CD4-positive, alpha-beta T cell treated with Interleukin-15 for 4 hours (primary cell): ENCODE measurements at regions not wholly inside any gene's neighbourhood (a gene's known extent, or its start where the extent isn't known, plus 50 kb on each side); places are given as distances from the start of the nearest gene placed in this dataset.
"Not testable (repeated sequence)": the region's sequence is repeated elsewhere in the genome, so short reads cannot be mapped to it uniquely, and the experiment has no call there.

Experiments
- DNase-seq: peaks from one replicate; pipeline ENCODE4 v3.0.0-alpha.2; 2020; ENCODE audit warnings: low spot score

DNA sequence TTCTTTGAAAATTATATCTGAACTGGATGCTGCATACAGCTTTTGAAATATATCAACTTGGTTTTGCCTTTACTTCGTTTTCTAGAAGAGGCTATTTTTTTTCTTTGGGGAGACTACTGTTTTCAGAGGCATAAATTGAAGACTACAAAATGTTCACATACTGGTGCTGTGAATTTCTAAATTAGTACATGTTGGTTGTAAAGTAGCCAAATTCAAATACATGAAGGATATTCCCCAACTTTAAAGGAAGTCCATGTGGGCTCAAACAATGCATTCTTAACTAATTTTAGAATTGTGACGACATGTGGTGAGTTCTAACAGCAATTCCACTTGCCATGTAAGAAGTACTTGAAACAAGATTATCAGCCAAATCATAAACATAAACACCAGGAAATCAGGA, 295.7 kb downstream of the TUSC7 start:
- DNase-seq: no peak

GRCh38 chr3:117005911-117006522, 296.4 kb downstream of the TUSC7 start:
- DNase-seq: no peak

- no peak for DNase-seq
These were observed 300.7 kb downstream of the TUSC7 start for GRCh38 chr3:117010318-117010717.

DNA sequence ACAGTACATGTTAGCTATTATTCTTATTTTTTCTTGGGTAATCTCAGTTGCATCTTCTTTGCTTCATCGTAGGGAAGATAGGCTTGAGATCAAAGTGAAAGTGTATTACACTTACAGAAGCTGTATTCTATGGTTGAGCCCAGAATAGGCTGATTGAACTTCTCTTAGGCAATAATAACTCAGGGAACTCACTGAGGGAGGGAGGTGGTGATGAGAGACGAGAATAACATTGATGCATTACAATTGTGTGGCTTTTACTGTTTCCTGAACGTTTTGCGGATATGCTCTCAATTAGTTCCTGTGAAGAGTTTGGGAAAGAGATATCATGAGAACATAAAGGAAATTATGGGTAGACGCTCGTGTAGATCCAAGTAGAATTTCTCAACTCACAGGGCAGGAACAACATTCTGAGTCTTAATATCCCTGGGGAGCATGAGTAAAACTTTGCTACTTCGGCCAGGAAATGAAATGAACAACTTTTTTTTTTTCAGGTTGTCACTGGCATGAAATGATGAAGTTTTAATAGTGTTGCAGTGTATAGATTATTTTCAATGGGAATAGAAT, 302.2 kb downstream of the TUSC7 start:
- no peak for DNase-seq

- no peak for DNase-seq
These were observed 306.8 kb downstream of the TUSC7 start for GRCh38 chr3:117016378-117016777.

GRCh38 chr3:117017135-117017894, 307.7 kb downstream of the TUSC7 start:
- no peak for DNase-seq

- DNase-seq: no peak
These were observed 309.1 kb downstream of the TUSC7 start for GRCh38 chr3:117018655-117019054.

GRCh38 chr3:117019082-117019713, 309.6 kb downstream of the TUSC7 start:
- DNase-seq: peak; percentile 1

DNA sequence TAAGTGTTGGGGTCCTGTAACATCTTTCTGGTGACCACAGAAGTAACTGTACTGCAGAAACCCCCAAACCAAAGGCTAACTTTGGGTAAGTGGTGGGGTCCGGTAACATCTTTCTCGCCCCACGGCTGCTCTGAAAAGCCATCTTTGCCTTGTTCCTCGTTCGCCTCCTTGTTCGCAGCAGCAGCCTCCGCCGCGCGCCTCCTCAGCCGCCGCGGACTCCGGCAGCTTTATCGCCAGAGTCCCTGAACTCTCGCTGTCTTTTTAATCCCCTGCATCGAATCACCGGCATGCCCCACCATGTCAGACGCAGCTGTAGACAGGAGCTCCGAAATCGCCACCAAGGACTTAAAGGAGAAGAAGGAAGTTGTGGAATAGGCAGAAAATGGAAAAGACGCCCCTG, 316.8 kb downstream of the TUSC7 start:
- no peak for DNase-seq

DNA sequence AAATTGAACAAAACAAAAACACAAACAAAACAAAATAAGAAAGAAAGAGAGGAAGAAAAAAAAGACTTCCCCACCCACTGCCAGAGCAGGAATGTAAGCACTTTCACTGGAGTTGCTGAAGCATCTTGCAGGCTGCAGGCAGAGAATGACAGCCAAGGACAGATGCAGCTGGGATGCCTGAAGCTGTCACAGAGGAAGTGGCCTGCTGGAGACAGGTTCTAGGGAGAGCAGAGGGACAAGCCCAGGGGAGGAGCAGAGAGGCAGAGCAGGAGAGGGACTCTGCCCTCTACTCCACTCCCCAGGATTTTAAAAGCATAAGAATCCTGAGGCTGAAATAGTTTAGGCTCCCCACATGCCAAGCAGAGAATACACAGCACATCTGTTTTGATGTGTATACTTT, 326.2 kb downstream of the TUSC7 start:
- DNase-seq: no peak

GRCh38 chr3:117036259-117036799, 326.8 kb downstream of the TUSC7 start:
- peak; percentile 5 for DNase-seq

- no peak for DNase-seq
These were observed 335.6 kb downstream of the TUSC7 start for GRCh38 chr3:117045143-117045542.

DNA sequence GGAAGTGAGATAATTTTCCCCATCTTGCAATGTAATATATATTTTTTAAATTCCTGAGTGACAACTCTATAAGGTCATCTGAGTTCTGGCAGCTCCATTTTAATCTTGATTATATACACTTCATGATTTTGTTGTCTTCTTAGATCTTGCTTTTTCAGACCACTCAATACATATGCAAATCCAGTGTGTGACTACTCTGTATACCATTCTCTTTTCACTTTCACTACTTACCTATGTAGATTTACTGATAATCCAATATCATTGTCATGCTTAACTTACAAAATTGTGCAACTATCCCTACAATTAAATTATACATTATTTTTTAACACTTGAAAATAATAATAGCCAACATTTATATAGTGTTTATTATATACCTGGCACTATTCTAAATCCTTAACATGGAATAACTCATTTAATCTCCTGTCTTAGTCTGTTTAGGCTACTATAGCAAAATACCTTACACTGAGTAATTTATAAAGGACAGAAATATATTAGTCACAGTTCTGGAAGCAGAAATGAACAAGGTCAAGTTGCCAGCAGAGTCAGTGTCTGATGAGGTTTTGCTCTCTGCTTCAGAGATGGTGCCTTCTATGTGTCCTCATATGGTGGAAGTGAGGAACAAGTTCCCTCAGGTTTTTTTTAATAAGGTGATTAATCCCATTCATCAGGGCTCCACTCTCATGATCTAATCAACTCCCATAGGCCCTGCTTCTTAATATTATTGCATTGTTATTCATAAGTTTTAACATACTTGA, 338.5 kb downstream of the TUSC7 start:
- DNase-seq: no peak

DNA sequence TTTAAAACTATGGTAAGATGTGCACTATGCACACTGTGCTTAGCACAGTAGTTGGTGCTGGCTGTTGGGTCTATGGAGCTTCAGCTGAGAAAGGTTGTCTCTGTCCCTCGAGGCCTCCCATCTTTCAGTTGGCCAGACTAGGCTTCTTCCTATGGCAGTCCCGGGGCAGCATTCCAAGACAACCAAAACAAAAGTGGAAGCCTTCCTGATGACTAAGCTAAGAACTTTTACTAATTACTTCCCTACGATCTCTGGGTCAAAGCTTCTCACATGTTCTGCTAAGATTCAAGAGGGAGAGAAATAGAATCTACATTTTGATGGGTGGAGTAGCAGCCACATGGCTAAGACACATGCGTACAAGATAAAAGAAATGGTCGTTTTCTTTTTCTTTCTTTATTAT, 342.8 kb downstream of the TUSC7 start:
- no peak for DNase-seq

DNA sequence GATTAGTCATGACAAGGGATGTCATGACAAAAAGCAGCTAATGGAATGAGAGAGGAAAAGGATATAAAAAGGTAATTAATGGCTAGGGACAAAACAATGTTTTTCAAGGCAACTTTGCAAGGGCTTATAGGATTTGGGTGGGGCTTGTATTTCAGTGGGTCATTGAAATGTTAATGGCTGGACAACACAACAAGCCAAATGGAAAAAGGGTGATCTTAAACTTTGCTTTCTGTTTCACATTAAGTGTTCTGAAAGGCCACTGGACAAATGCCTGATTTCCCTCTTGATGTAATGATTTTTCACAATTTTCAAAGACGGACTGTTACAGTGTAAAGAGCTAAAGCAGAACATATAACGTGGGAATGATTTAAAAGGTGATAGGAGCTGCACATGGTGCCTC, 345.0 kb downstream of the TUSC7 start:
- DNase-seq: no peak

DNA sequence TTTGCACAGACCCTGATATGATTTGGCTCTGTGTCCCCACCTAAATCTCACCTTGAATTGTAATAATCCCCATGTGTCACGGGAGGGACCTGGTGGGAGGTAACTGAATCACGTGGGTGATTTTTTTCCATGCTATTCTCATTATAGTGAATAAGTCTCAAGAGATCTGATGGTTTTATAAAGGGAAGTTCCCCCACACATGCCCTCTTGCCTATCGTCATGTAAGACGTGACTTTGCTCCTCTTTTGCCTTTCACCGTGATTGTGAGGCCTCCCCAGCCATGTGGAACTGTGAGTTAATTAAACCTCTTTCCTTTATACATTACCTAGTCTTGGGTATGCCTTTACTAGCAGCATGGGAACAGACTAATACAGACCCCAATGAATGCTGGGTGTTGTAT, 347.4 kb downstream of the TUSC7 start:
- DNase-seq: not testable (repeated sequence)

GRCh38 chr3:117059067-117059955, 349.7 kb downstream of the TUSC7 start:
- DNase-seq: no peak

DNA sequence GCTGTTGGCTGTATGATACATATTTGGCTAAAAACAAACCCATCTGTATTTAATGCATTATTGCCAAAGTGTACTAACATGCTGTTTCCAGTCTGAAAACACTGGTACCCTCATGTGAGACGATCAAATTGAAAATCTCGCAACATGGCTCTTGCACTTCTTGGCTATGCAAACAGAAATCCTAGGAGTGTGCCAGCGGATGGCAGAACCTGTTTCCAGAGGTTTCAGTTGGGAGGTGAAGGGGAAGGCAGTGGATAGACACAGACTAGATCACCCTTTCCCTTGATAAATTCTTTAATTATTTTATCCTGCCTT, 350.3 kb downstream of the TUSC7 start:
- no peak for DNase-seq

DNA sequence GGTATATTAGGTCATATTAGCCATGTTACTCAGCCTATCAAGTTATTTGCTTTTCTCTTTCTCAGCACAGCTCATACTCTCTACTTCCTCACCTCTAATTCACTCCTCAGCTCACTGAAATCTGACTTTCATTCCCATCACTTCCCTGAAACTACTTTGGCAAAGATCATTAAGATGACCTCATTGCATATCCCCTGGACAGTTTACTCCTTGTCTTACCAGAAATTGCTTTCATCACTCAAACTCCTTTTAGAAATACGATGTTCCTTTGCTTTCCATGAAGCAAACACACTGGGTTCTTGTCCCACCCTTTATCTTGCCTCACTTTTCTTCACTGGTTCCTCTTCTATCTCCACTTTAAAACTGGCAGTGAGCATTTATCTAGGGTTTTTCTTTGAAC, 354.4 kb downstream of the TUSC7 start:
- no peak for DNase-seq

DNA sequence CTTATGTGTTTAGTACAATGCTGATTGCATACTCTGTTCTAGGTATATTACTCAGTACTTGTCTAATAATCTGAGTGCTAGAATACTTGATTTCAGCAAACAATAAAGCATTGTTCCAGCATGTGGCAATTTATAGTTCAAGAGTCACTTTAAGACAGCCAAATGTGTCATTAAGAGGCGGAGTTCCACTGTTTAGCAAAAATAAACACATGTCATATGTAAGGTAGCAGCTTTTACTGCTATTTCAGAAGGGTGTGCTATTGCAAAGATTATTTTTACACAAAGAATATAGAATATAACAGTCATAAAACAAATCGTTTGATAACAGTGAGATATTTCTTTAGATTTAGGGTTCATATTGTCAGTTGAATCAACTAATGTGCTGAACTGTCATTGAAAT, 358.7 kb downstream of the TUSC7 start:
- DNase-seq: no peak

- no peak for DNase-seq
These were observed 365.2 kb downstream of the TUSC7 start for GRCh38 chr3:117074826-117075225.
